HEK293 (cell line): ENCODE measurements at regions not wholly inside any gene's neighbourhood (a gene's known extent, or its start where the extent isn't known, plus 50 kb on each side); places are given as distances from the start of the nearest gene placed in this dataset.

ENCODE experiments used
- CTCF ChIA-PET: fragments of 350-600 bp; formaldehyde crosslinking; extraction: SDS; loops from one replicate; lab custom pipeline; 2021; ENCODE audit warnings: antibody characterized with exemption; lab: Yijun Ruan, JAX
- POLR2A ChIA-PET: fragments of 300-600 bp; formaldehyde crosslinking; extraction: SDS; loops from one replicate; lab custom pipeline; 2020; ENCODE audit warnings: antibody characterized with exemption, inconsistent platforms; lab: Yijun Ruan, JAX
- H3K27ac ChIP-seq: fragments of 200-500 bp; sonication (Bioruptor generic); 2 replicates; pipeline ENCODE4 v1.5.1; 2014; ENCODE audit warnings: low read depth, low read length, control low read depth, inconsistent platforms; ENCODE audit errors: extremely low read depth
- H3K36me3 ChIP-seq, 2 experiments: fragments of 200-500 bp in 1 of 2; sonication (Bioruptor generic) in 1 of 2; 1 replicate in 1 of 2; 2 replicates in 1 of 2; pipeline ENCODE4 v1.5.1; 2014 to 2017; ENCODE audit warnings: inconsistent platforms in 2 of 2, low read length in 2 of 2; ENCODE audit not compliant: control insufficient read depth in 2 of 2, insufficient read depth in 1 of 2
- H3K4me1 ChIP-seq: fragments of 200-500 bp; sonication (Bioruptor generic); 2 replicates; pipeline ENCODE4 v1.5.1; 2014; ENCODE audit warnings: mild to moderate bottlenecking, low read length, inconsistent platforms; ENCODE audit not compliant: control insufficient read depth, insufficient read depth
- H3K4me3 ChIP-seq: 2 replicates; pipeline ENCODE4 v1.5.1; 2011; ENCODE audit warnings: low read depth, mild to moderate bottlenecking, control low read depth, low read length, moderate library complexity
- H3K9me3 ChIP-seq: fragments of 200-500 bp; sonication (Bioruptor generic); 2 replicates; pipeline ENCODE4 v1.5.1; 2014; ENCODE audit warnings: low read depth, low read length, inconsistent platforms; ENCODE audit not compliant: control insufficient read depth, insufficient read depth
- ATF2 ChIP-seq: fragments of 450-650 bp; formaldehyde crosslinking; IDR thresholded peaks from 2 replicates; pipeline ENCODE4 v1.5.1; 2016; ENCODE audit warnings: missing biosample characterization, missing genetic modification characterization, low read depth
- ELK4 ChIP-seq: IDR thresholded peaks from 2 replicates; pipeline ENCODE4 v1.6.1; 2011; ENCODE audit warnings: mild to moderate bottlenecking, low read depth, low read length, borderline replicate concordance
- FEZF1 ChIP-seq: fragments of 450-650 bp; formaldehyde crosslinking; IDR thresholded peaks from 2 replicates; pipeline ENCODE4 v1.5.1; 2016; ENCODE audit warnings: missing biosample characterization, missing genetic modification characterization
- GLI2 ChIP-seq: fragments of 450-650 bp; formaldehyde crosslinking; IDR thresholded peaks from 2 replicates; pipeline ENCODE4; 2017; ENCODE audit warnings: missing biosample characterization, missing genetic modification characterization, low read depth, borderline replicate concordance
- IKZF3 ChIP-seq: fragments of 450-650 bp; IDR thresholded peaks from 2 replicates; pipeline ENCODE4 v1.5.0; 2018; ENCODE audit warnings: missing biosample characterization, mild to moderate bottlenecking, missing genetic modification characterization, moderate library complexity
- WT1 ChIP-seq: fragments of 450-650 bp; formaldehyde crosslinking; IDR thresholded peaks from 2 replicates; pipeline ENCODE4 v1.5.1; 2016; ENCODE audit warnings: missing biosample characterization, missing genetic modification characterization
- ZBTB8A ChIP-seq: fragments of 450-650 bp; formaldehyde crosslinking; IDR thresholded peaks from 2 replicates; pipeline ENCODE4 v1.5.1; 2016; ENCODE audit warnings: missing biosample characterization, missing genetic modification characterization
- ZNF10 ChIP-seq: fragments of 450-650 bp; formaldehyde crosslinking; IDR thresholded peaks from 2 replicates; pipeline ENCODE4 v1.5.1; 2017; ENCODE audit warnings: missing biosample characterization, missing genetic modification characterization
- ZNF133 ChIP-seq: fragments of 450-650 bp; formaldehyde crosslinking; IDR thresholded peaks from 2 replicates; pipeline ENCODE4 v1.5.1; 2016; ENCODE audit warnings: missing biosample characterization, missing genetic modification characterization
- ZNF19 ChIP-seq: fragments of 450-650 bp; formaldehyde crosslinking; IDR thresholded peaks from 2 replicates; pipeline ENCODE4; 2016; ENCODE audit warnings: missing biosample characterization, missing genetic modification characterization, low read depth
- ZNF2 ChIP-seq: fragments of 450-650 bp; formaldehyde crosslinking; IDR thresholded peaks from 2 replicates; pipeline ENCODE4 v1.5.1; 2016; ENCODE audit warnings: missing biosample characterization, missing genetic modification characterization
- ZNF24 ChIP-seq: fragments of 450-650 bp; formaldehyde crosslinking; IDR thresholded peaks from 2 replicates; pipeline ENCODE4 v1.5.1; 2016; ENCODE audit warnings: missing biosample characterization, missing genetic modification characterization
- ZNF26 ChIP-seq: fragments of 450-650 bp; formaldehyde crosslinking; IDR thresholded peaks from 2 replicates; pipeline ENCODE4 v1.5.1; 2016; ENCODE audit warnings: missing biosample characterization, missing genetic modification characterization
- ZNF266 ChIP-seq: fragments of 450-650 bp; formaldehyde crosslinking; IDR thresholded peaks from 2 replicates; pipeline ENCODE4 v1.5.1; 2016; ENCODE audit warnings: missing biosample characterization, missing genetic modification characterization, low read depth
- ZNF280C ChIP-seq: fragments of 450-650 bp; formaldehyde crosslinking; IDR thresholded peaks from 2 replicates; pipeline ENCODE4 v1.5.1; 2016; ENCODE audit warnings: missing biosample characterization, missing genetic modification characterization
- ZNF311 ChIP-seq: fragments of 450-650 bp; formaldehyde crosslinking; IDR thresholded peaks from 2 replicates; pipeline ENCODE4 v1.5.1; 2017; ENCODE audit warnings: missing biosample characterization, missing genetic modification characterization, borderline replicate concordance
- ZNF354C ChIP-seq: fragments of 450-650 bp; formaldehyde crosslinking; IDR thresholded peaks from 2 replicates; pipeline ENCODE4 v1.5.1; 2016; ENCODE audit warnings: missing biosample characterization, missing genetic modification characterization, low read depth, borderline replicate concordance
- ZNF423 ChIP-seq: fragments of 450-650 bp; formaldehyde crosslinking; IDR thresholded peaks from 2 replicates; pipeline ENCODE4 v1.5.1; 2016; ENCODE audit warnings: missing biosample characterization, missing genetic modification characterization
- ZNF426 ChIP-seq: fragments of 450-650 bp; formaldehyde crosslinking; IDR thresholded peaks from 2 replicates; pipeline ENCODE4 v1.5.1; 2017; ENCODE audit warnings: missing biosample characterization, missing genetic modification characterization, mild to moderate bottlenecking, inconsistent platforms, moderate library complexity
- ZNF488 ChIP-seq: fragments of 450-650 bp; formaldehyde crosslinking; IDR thresholded peaks from 2 replicates; pipeline ENCODE4 v1.5.1; 2016; ENCODE audit warnings: missing biosample characterization, missing genetic modification characterization
- ZNF514 ChIP-seq: fragments of 450-650 bp; formaldehyde crosslinking; IDR thresholded peaks from 2 replicates; pipeline ENCODE4 v1.5.1; 2016; ENCODE audit warnings: missing biosample characterization, missing genetic modification characterization
- ZNF521 ChIP-seq: fragments of 450-650 bp; formaldehyde crosslinking; IDR thresholded peaks from 2 replicates; pipeline ENCODE4 v1.5.1; 2017; ENCODE audit warnings: missing biosample characterization, mild to moderate bottlenecking, missing genetic modification characterization
- ZNF555 ChIP-seq: fragments of 450-650 bp; formaldehyde crosslinking; conservative IDR thresholded peaks from 2 replicates; pipeline ENCODE4 v1.5.1; 2017; ENCODE audit warnings: missing biosample characterization, mild to moderate bottlenecking, missing genetic modification characterization, inconsistent platforms
- ZNF571 ChIP-seq: fragments of 450-650 bp; formaldehyde crosslinking; IDR thresholded peaks from 2 replicates; pipeline ENCODE4 v1.5.0; 2017; ENCODE audit warnings: missing biosample characterization, missing genetic modification characterization
- ZNF626 ChIP-seq: fragments of 450-650 bp; sonication (Bioruptor Pico); formaldehyde crosslinking; IDR thresholded peaks from 2 replicates; pipeline ENCODE4 v1.5.1; 2018; ENCODE audit warnings: missing biosample characterization, missing genetic modification characterization, inconsistent platforms
- ZNF692 ChIP-seq: fragments of 450-650 bp; formaldehyde crosslinking; IDR thresholded peaks from 2 replicates; pipeline ENCODE4 v1.5.1; 2016; ENCODE audit warnings: missing biosample characterization, missing genetic modification characterization
- ZNF837 ChIP-seq: fragments of 450-650 bp; formaldehyde crosslinking; IDR thresholded peaks from 2 replicates; pipeline ENCODE4 v1.5.1; 2016; ENCODE audit warnings: missing biosample characterization, missing genetic modification characterization

GRCh38 chr13:99700468-99700867 lies 199.2 kb downstream of the TM9SF2 start:
- H3K27ac ChIP-seq: no peak overlapping the region
- POLR2A ChIA-PET: no interaction called here
- CTCF ChIA-PET: no interaction called here
- TF ChIP-seq ZNF19 (tag by site-specific recombination): no peak
- no peak for TF ChIP-seq ZNF692 (tag by site-specific recombination)
- no peak for TF ChIP-seq WT1
- TF ChIP-seq, all 188 proteins: peak for 0
- H3K9me3 ChIP-seq: no peaks in the 10 kb centered on the region
- no peaks in the 10 kb centered on the region for H3K36me3 ChIP-seq
- no peak overlapping the region for H3K4me3 ChIP-seq
- H3K4me1 ChIP-seq: no peaks in the 10 kb centered on the region

- Histone ChIP-seq H3K4me1 (no peaks in the 10 kb centered on the region), H3K9me3 (no peaks in the 10 kb centered on the region), H3K27ac (no peak overlapping the region), H3K4me3 (no peak overlapping the region), H3K36me3 (no peaks in the 10 kb centered on the region)
- CTCF ChIA-PET: interaction anchor here (0.6 to 1.3 kb wide), 2 partner anchors 12 to 311 kb away, joined by 4 read pairs; no protein-coding TSS in a partner anchor
- POLR2A ChIA-PET: no interaction called here
- TF ChIP-seq ZNF514 (tag by site-specific recombination): no peak
- TF ChIP-seq ZNF280C (tag by site-specific recombination): no peak
- TF ChIP-seq ZNF10 (tag by site-specific recombination): no peak
- TF ChIP-seq ZNF426 (tag by site-specific recombination): no peak
- TF ChIP-seq ZNF311 (tag by site-specific recombination): no peak
- TF ChIP-seq ZNF571 (tag by site-specific recombination): no peak
- no peak for TF ChIP-seq ZNF555 (tag by site-specific recombination)
- TF ChIP-seq ZNF837 (tag by site-specific recombination): no peak
- no peak for TF ChIP-seq ATF2 (tag by site-specific recombination)
- TF ChIP-seq ZNF133 (tag by site-specific recombination): no peak
- peak; percentile 26 for TF ChIP-seq IKZF3
- TF ChIP-seq ZNF626 (tag by site-specific recombination): no peak
- no peak for TF ChIP-seq ZNF266 (tag by site-specific recombination)
- no peak for TF ChIP-seq ZNF2 (tag by site-specific recombination)
- no peak for TF ChIP-seq FEZF1 (tag by site-specific recombination)
- TF ChIP-seq ZNF488 (tag by site-specific recombination): no peak
- TF ChIP-seq ELK4: no peak
- no peak for TF ChIP-seq ZNF24 (tag by site-specific recombination)
- no peak for TF ChIP-seq ZNF354C (tag by site-specific recombination)
- TF ChIP-seq ZNF26 (tag by site-specific recombination): no peak
- TF ChIP-seq GLI2 (tag by site-specific recombination): peak; percentile 48
- no peak for TF ChIP-seq ZBTB8A (tag by site-specific recombination)
- no peak for TF ChIP-seq ZNF423
- no peak for TF ChIP-seq ZNF521 (tag by site-specific recombination)
Measured at GRCh38 chr13:99698816-99699099, 197.5 kb downstream of the TM9SF2 start.
